Lower leg skin (tissue), 4 donors: ENCODE measurements at regions not wholly inside any gene's neighbourhood (a gene's known extent, or its start where the extent isn't known, plus 50 kb on each side); places are given as distances from the start of the nearest gene placed in this dataset.

Experiments
- DNase-seq, 2 donors: peaks; one replicate each; pipeline ENCODE4 v3.0.0-alpha.2; 2019; ENCODE audit warnings: low spot score in 2 of 2
- H3K4me3 ChIP-seq: fragments of 200-600 bp; sonication (generic); 2 replicates; pipeline ENCODE4 v1.5.1; 2017; ENCODE audit warnings: mild to moderate bottlenecking, low read depth; ENCODE audit not compliant: poor library complexity, severe bottlenecking
- CTCF ChIP-seq, 3 donors: fragments of 450-650 bp; IDR thresholded peaks; one replicate each; pipeline ENCODE4 v1.5.1; 2016; ENCODE audit warnings: antibody characterized with exemption in 3 of 3, mild to moderate bottlenecking in 3 of 3, moderate library complexity in 2 of 3
- POLR2A ChIP-seq, 2 donors: fragments of 450-650 bp; IDR thresholded peaks; one replicate each; pipeline ENCODE4 v1.6.1; 2016 to 2017; ENCODE audit warnings: antibody characterized with exemption in 2 of 2, mild to moderate bottlenecking in 1 of 2, moderate library complexity in 1 of 2
- WGBS, 2 donors: methylation state at CpG; one replicate each; pipeline ENCODE4 v1.1.5; 2018; 5-methylcytosine and 5-hydroxymethylcytosine counted together
- intact Hi-C: fragments of 100-400 bp; cut with DNase I; formaldehyde crosslinking; loops from one replicate; pipeline ENCODE4 v1.15.0; 2023; ENCODE audit warnings: low total_unique reads

- WGBS, 2 donors: 3 to 23% methylated on average over 1 of the region's 1 CpG
- TF ChIP-seq CTCF (IDR thresholded peaks at IDR 0.05) (no peak), POLR2A (IDR thresholded peaks at IDR 0.05) (no peak)
- H3K4me3 ChIP-seq: no peak overlapping the region
- intact Hi-C loops: no loop called here
- no peak for DNase-seq
These were observed 181.7 kb upstream of the CADPS start for GRCh38 chr3:63056932-63057331.

- DNase-seq: no peak
- WGBS, 2 donors: 74 to 89% methylated on average over 2 of the region's 2 CpGs
- no peak for TF ChIP-seq CTCF (IDR thresholded peaks at IDR 0.05)
- TF ChIP-seq POLR2A (IDR thresholded peaks at IDR 0.05): no peak
- intact Hi-C loops: no loop called here
- no peak overlapping the region for H3K4me3 ChIP-seq
These were observed 185.2 kb upstream of the CADPS start for GRCh38 chr3:63060412-63060811.

GRCh38 chr3:63061449-63061848, 186.2 kb upstream of the CADPS start:
- WGBS, 2 donors: 56 to 60% methylated on average over 5 of the region's 5 CpGs
- intact Hi-C loops: no loop called here
- H3K4me3 ChIP-seq: no peak overlapping the region
- TF ChIP-seq POLR2A (IDR thresholded peaks at IDR 0.05): no peak
- TF ChIP-seq CTCF (IDR thresholded peaks at IDR 0.05): no peak
- DNase-seq: no peak

- TF ChIP-seq POLR2A (IDR thresholded peaks at IDR 0.05) (no peak), CTCF (IDR thresholded peaks at IDR 0.05) (no peak)
- 57 to 76% methylated on average over 1 of the region's 1 CpG for whole genome bisulfite sequencing, 2 donors
- no peak for DNase-seq
- no peak overlapping the region for H3K4me3 ChIP-seq
- intact Hi-C loops: no loop called here
These were observed 189.1 kb upstream of the CADPS start for GRCh38 chr3:63064209-63064755.

GRCh38 chr3:63067999-63068645, 192.9 kb upstream of the CADPS start:
- no peak overlapping the region for H3K4me3 ChIP-seq
- intact Hi-C loops: no loop called here
- TF ChIP-seq CTCF (IDR thresholded peaks at IDR 0.05) (no peak), POLR2A (IDR thresholded peaks at IDR 0.05) (no peak)
- no peak for DNase-seq
- WGBS, 2 donors: 16 to 37% methylated on average over 3 of the region's 3 CpGs
